Thoracic aorta (tissue), 2 donors: ENCODE measurements at regions not wholly inside any gene's neighbourhood (a gene's known extent, or its start where the extent isn't known, plus 50 kb on each side); places are given as distances from the start of the nearest gene placed in this dataset.

ENCODE experiments used
- ATAC-seq: fragments of 150-250 bp; one replicate; pipeline ENCODE4 v1.8.0; 2017; ENCODE audit warnings: low read depth; ENCODE audit not compliant: insufficient number of reproducible peaks, low FRiP score
- DNase-seq: peaks from one replicate; pipeline ENCODE4 v3.0.0-alpha.2; 2020; ENCODE audit warnings: low spot score
- H3K27ac ChIP-seq, 2 donors: fragments of 200-600 bp; sonication (generic); 1 replicate in 1 of 2; 2 replicates in 1 of 2; pipeline ENCODE4 v1.5.1; 2016; ENCODE audit warnings: mild to moderate bottlenecking in 2 of 2, moderate library complexity in 2 of 2
- H3K27me3 ChIP-seq: fragments of 200-600 bp; sonication (generic); replicated peaks from 2 replicates; pipeline ENCODE4 v1.6.0; 2016; ENCODE audit warnings: mild to moderate bottlenecking; ENCODE audit not compliant: insufficient read depth
- H3K36me3 ChIP-seq: fragments of 200-600 bp; sonication (generic); one replicate; pipeline ENCODE4 v1.5.1; 2016
- H3K4me1 ChIP-seq, 2 donors: fragments of 200-600 bp; sonication (generic); 1 replicate in 1 of 2; 2 replicates in 1 of 2; pipeline versions ENCODE4 v1.5.1 to v1.6.0; 2016; ENCODE audit warnings: low read depth in 2 of 2, mild to moderate bottlenecking in 1 of 2; ENCODE audit not compliant: control insufficient read depth in 1 of 2
- H3K4me3 ChIP-seq: fragments of 200-600 bp; sonication (generic); 2 replicates; pipeline ENCODE4 v1.5.1; 2016; ENCODE audit warnings: mild to moderate bottlenecking
- H3K9me3 ChIP-seq: fragments of 200-600 bp; sonication (generic); 2 replicates; pipeline ENCODE4 v1.5.1; 2016
- CTCF ChIP-seq: fragments of 200-600 bp; sonication (generic); IDR thresholded peaks from one replicate; pipeline ENCODE4 v1.5.1; 2019; ENCODE audit warnings: antibody characterized with exemption

- H3K4me1 ChIP-seq, result no peaks in the 10 kb centered on the region
- H3K9me3 ChIP-seq, result no peaks in the 10 kb centered on the region
- no peaks in the 10 kb centered on the region for H3K36me3 ChIP-seq
- TF ChIP-seq CTCF, result no peak
- ATAC-seq (no peak), DNase-seq (no peak)
- no peak overlapping the region for H3K4me3 ChIP-seq
- H3K27me3 ChIP-seq, result no peaks in the 10 kb centered on the region
- no peak overlapping the region for H3K27ac ChIP-seq
These were observed 287.4 kb upstream of the ZP4 start for GRCh38 chr1:238177960-238178645.

GRCh38 chr1:238177351-238177750 lies 286.6 kb upstream of the ZP4 start:
- Histone ChIP-seq H3K27me3 (no peaks in the 10 kb centered on the region), H3K9me3 (no peaks in the 10 kb centered on the region), H3K36me3 (no peaks in the 10 kb centered on the region), H3K27ac (no peak overlapping the region), H3K4me3 (no peak overlapping the region), H3K4me1 (no peaks in the 10 kb centered on the region)
- DNase-seq (no peak), ATAC-seq (no peak)
- no peak for TF ChIP-seq CTCF

- ATAC-seq (no peak), DNase-seq (no peak)
- Histone ChIP-seq H3K9me3 (no peaks in the 10 kb centered on the region), H3K27me3 (no peaks in the 10 kb centered on the region), H3K4me1 (no peaks in the 10 kb centered on the region), H3K27ac (no peak overlapping the region), H3K36me3 (no peaks in the 10 kb centered on the region), H3K4me3 (no peak overlapping the region)
- no peak for TF ChIP-seq CTCF
These were observed 285.7 kb upstream of the ZP4 start for GRCh38 chr1:238176441-238176840.

GRCh38 chr1:238171985-238172384 lies 281.3 kb upstream of the ZP4 start:
- no peak for DNase-seq
- Histone ChIP-seq H3K4me1 (no peaks in the 10 kb centered on the region), H3K27ac (no peak overlapping the region), H3K36me3 (no peaks in the 10 kb centered on the region), H3K27me3 (no peaks in the 10 kb centered on the region), H3K4me3 (no peak overlapping the region), H3K9me3 (no peaks in the 10 kb centered on the region)
- no peak for ATAC-seq
- TF ChIP-seq CTCF, result no peak

- H3K4me1 ChIP-seq, result no peaks in the 10 kb centered on the region
- ATAC-seq, result no peak
- H3K36me3 ChIP-seq, result no peaks in the 10 kb centered on the region
- no peak for DNase-seq
- no peak overlapping the region for H3K4me3 ChIP-seq
- peaks cover 2% of the 10 kb centered on the region for H3K9me3 ChIP-seq
- H3K27ac ChIP-seq, result no peak overlapping the region
- H3K27me3 ChIP-seq, result no peaks in the 10 kb centered on the region
- no peak for TF ChIP-seq CTCF
These were observed 271.2 kb upstream of the ZP4 start for GRCh38 chr1:238161955-238162354.
